Endothelial cell of umbilical vein (primary cell): ENCODE measurements at regions not wholly inside any gene's neighbourhood (a gene's known extent, or its start where the extent isn't known, plus 50 kb on each side); places are given as distances from the start of the nearest gene placed in this dataset.

ENCODE experiments used
- BruUV-seq: library from RNA; stranded (reverse); fragments of 400-500 nt; replicated peaks from 2 replicates; lab custom pipeline; 2021; lab: Mats Ljungman, UMichigan
- CTCF ChIA-PET: fragments of 300-600, 350-600 bp; sonication (Branson Sonifier 250); formaldehyde crosslinking; loops from one replicate; lab custom pipeline; 2021; ENCODE audit warnings: antibody characterized with exemption, inconsistent platforms; lab: Charles Lee
- POLR2A ChIA-PET: fragments of 300-600, 350-600 bp; sonication (Branson Sonifier 250); formaldehyde crosslinking; loops from one replicate; lab custom pipeline; 2021; ENCODE audit warnings: antibody characterized with exemption, inconsistent platforms; lab: Charles Lee
- DNase-seq: peaks from one replicate; pipeline ENCODE4 v3.0.0-alpha.2; 2011; ENCODE audit warnings: low read depth, low spot score
- FAIRE-seq: peaks from 2 replicates; lab custom pipeline; 2011; peaks lifted over from hg19 to GRCh38; lab: Jason Lieb, UNC
- H2AFZ ChIP-seq: 2 replicates; pipeline ENCODE4 v1.6.0; 2012; ENCODE audit warnings: low read depth, low read length, control low read depth, inconsistent platforms
- H3K27ac ChIP-seq: 2 replicates; pipeline ENCODE4 v1.5.1; 2011; ENCODE audit warnings: low read depth, mild to moderate bottlenecking, control low read depth, low read length, moderate library complexity; ENCODE audit not compliant: insufficient read depth
- H3K27me3 ChIP-seq, 2 experiments: 2 replicates each; pipeline versions ENCODE4 v1.6.0 to v1.6.1; 2011; ENCODE audit warnings: low read length in 2 of 2, mixed read lengths in 1 of 2; ENCODE audit not compliant: control insufficient read depth in 2 of 2, insufficient read depth in 2 of 2
- H3K36me3 ChIP-seq, 2 experiments: 2 replicates in 1 of 2; 3 replicates in 1 of 2; pipeline ENCODE4 v1.5.1; 2011; ENCODE audit warnings: low read length in 2 of 2, mild to moderate bottlenecking in 1 of 2, moderate library complexity in 1 of 2; ENCODE audit not compliant: control insufficient read depth in 2 of 2, insufficient read depth in 2 of 2; ENCODE audit errors: extremely low read depth in 1 of 2
- H3K4me1 ChIP-seq: 3 replicates; pipeline ENCODE4 v1.5.1; 2011; ENCODE audit warnings: mild to moderate bottlenecking, low read length; ENCODE audit not compliant: control insufficient read depth, insufficient read depth; ENCODE audit errors: extremely low read depth
- H3K4me2 ChIP-seq: 2 replicates; pipeline ENCODE4 v1.6.1; 2011; ENCODE audit warnings: low read length, control low read depth, mixed read lengths; ENCODE audit not compliant: insufficient read depth
- H3K4me3 ChIP-seq, 3 experiments: fragments of 200-600 bp in 1 of 3; sonication (generic), shearing (Covaris generic) in 1 of 3; replicated peaks in 1 of 3; 2 replicates each; pipeline ENCODE4 v1.5.1; 2011 to 2016; ENCODE audit warnings: control low read depth in 3 of 3, low read length in 3 of 3, mild to moderate bottlenecking in 2 of 3, inconsistent platforms in 1 of 3, low read depth in 1 of 3, moderate library complexity in 1 of 3; ENCODE audit not compliant: insufficient read depth in 1 of 3
- H3K79me2 ChIP-seq: 2 replicates; pipeline ENCODE4 v1.6.0; 2012; ENCODE audit warnings: low read length, inconsistent platforms; ENCODE audit not compliant: control insufficient read depth, insufficient read depth
- H3K9ac ChIP-seq: replicated peaks from 2 replicates; pipeline ENCODE3; 2011; ENCODE audit warnings: low read length, control low read depth; ENCODE audit not compliant: insufficient read depth; ENCODE audit errors: extremely low read depth
- H3K9me1 ChIP-seq: replicated peaks from 3 replicates; pipeline ENCODE4 v1.6.0; 2011; ENCODE audit warnings: mild to moderate bottlenecking, low read length; ENCODE audit not compliant: control insufficient read depth, insufficient read depth; ENCODE audit errors: extremely low read depth
- H3K9me3 ChIP-seq: replicated peaks from 2 replicates; pipeline ENCODE4 v1.5.1; 2012; ENCODE audit warnings: low read length, inconsistent platforms; ENCODE audit not compliant: control insufficient read depth, insufficient read depth
- H4K20me1 ChIP-seq: replicated peaks from 2 replicates; pipeline ENCODE3; 2011; ENCODE audit warnings: mild to moderate bottlenecking, low read length; ENCODE audit not compliant: control insufficient read depth, insufficient read depth; ENCODE audit errors: extremely low read depth
- CTCF ChIP-seq, 2 donors: IDR thresholded peaks; 1 replicate in 1 of 2; 2 replicates in 1 of 2; pipeline ENCODE4 v1.5.1; 2011; ENCODE audit warnings: low read length in 2 of 2, mild to moderate bottlenecking in 2 of 2, moderate library complexity in 2 of 2, control low read depth in 1 of 2, inconsistent platforms in 1 of 2, low read depth in 1 of 2; ENCODE audit not compliant: insufficient read depth in 1 of 2; ENCODE audit errors: extremely low read depth in 1 of 2
- EZH2 ChIP-seq: IDR thresholded peaks from 2 replicates; pipeline ENCODE4 v1.6.1; 2012; ENCODE audit warnings: borderline replicate concordance, low read depth, mild to moderate bottlenecking, moderate library complexity, low read length, inconsistent platforms; ENCODE audit not compliant: severe bottlenecking
- FOS ChIP-seq: IDR thresholded peaks from 2 replicates; pipeline ENCODE4 v1.6.1; 2011; ENCODE audit warnings: mild to moderate bottlenecking, low read length, moderate library complexity, borderline replicate concordance; ENCODE audit not compliant: insufficient read depth
- GATA2 ChIP-seq: IDR thresholded peaks from 2 replicates; pipeline ENCODE4 v1.7.0; 2011; ENCODE audit warnings: low read depth, mild to moderate bottlenecking, moderate library complexity, mixed read lengths, low read length; ENCODE audit not compliant: insufficient read length, insufficient read depth
- JUN ChIP-seq: IDR thresholded peaks from 2 replicates; pipeline ENCODE4 v1.6.1; 2011; ENCODE audit warnings: borderline replicate concordance, low read depth; ENCODE audit not compliant: insufficient read length, insufficient read depth
- MAX ChIP-seq: IDR thresholded peaks from 2 replicates; pipeline ENCODE4 v1.6.1; 2011; ENCODE audit not compliant: insufficient read depth, insufficient read length
- MYC ChIP-seq: IDR thresholded peaks from one replicate; pipeline ENCODE4 v1.6.1; 2011; ENCODE audit warnings: mild to moderate bottlenecking, low read depth, low read length
- POLR2A ChIP-seq: IDR thresholded peaks from 2 replicates; pipeline ENCODE4 v1.6.1; 2012; ENCODE audit warnings: low read depth, mild to moderate bottlenecking, control low read depth, low read length
- POLR2AphosphoS5 ChIP-seq: IDR thresholded peaks from 2 replicates; pipeline ENCODE4 v1.6.1; 2012; ENCODE audit warnings: low read depth, mild to moderate bottlenecking, control low read depth, low read length, moderate library complexity; ENCODE audit not compliant: insufficient read depth
- dilution Hi-C: fragments of 300-500 bp; cut with MboI; formaldehyde crosslinking; loops from one replicate; pipeline ENCODE4 v1.15.0; 2019; ENCODE audit warnings: low sequenced_read_pairs; ENCODE audit not compliant: extremely low pct_ligation_motif_present
- intact Hi-C: fragments of 100-400 bp; cut with micrococcal nuclease; formaldehyde crosslinking; loops from one replicate; pipeline ENCODE4 v1.10.0; 2022

- ChIA-PET POLR2A (no interaction called here), CTCF (interaction anchor here (0.8 to 1.8 kb wide), 2 partner anchors 146 kb away, joined by 3 to 8 read pairs; no protein-coding TSS in a partner anchor)
- FAIRE-seq (no peak), DNase-seq (no peak)
- Histone ChIP-seq H3K4me3 (no peak overlapping the region), H3K4me2 (no peak overlapping the region), H4K20me1 (no peaks in the 10 kb centered on the region), H3K79me2 (no peaks in the 10 kb centered on the region), H3K27ac (no peak overlapping the region), H3K4me1 (no peaks in the 10 kb centered on the region), H3K27me3 (no peaks in the 10 kb centered on the region), H2AFZ (no peak overlapping the region), H3K9me3 (no peaks in the 10 kb centered on the region), H3K36me3 (no peaks in the 10 kb centered on the region), H3K9me1 (no peaks in the 10 kb centered on the region), H3K9ac (no peak overlapping the region)
- dilution Hi-C loops, result no loop called here
- intact Hi-C loops, result no loop called here
- BruUV-seq, result no TSS peak
- TF ChIP-seq MAX, result no peak
- no peak for TF ChIP-seq MYC
- TF ChIP-seq GATA2, result no peak
- no peak for TF ChIP-seq EZH2
- TF ChIP-seq FOS, result no peak
- TF ChIP-seq POLR2AphosphoS5, result no peak
- no peak for TF ChIP-seq JUN
- TF ChIP-seq POLR2A, result no peak
- TF ChIP-seq CTCF (IDR thresholded peaks at IDR 0.05; ENCODE audit: extremely low read depth in 1 of 2, insufficient read depth in 1 of 2, low read depth in 1 of 2, low read length in 2 of 2), result no peak
Observed at GRCh38 chr6:44621846-44622245, 234.3 kb downstream of the CDC5L start.
